ENCODE measurements at regions not wholly inside any gene's neighbourhood (a gene's known extent, or its start where the extent isn't known, plus 50 kb on each side); places are given as distances from the start of the nearest gene placed in this dataset.
"Not testable (repeated sequence)": the region's sequence is repeated elsewhere in the genome, so short reads cannot be mapped to it uniquely, and the experiment has no call there.

DNA sequence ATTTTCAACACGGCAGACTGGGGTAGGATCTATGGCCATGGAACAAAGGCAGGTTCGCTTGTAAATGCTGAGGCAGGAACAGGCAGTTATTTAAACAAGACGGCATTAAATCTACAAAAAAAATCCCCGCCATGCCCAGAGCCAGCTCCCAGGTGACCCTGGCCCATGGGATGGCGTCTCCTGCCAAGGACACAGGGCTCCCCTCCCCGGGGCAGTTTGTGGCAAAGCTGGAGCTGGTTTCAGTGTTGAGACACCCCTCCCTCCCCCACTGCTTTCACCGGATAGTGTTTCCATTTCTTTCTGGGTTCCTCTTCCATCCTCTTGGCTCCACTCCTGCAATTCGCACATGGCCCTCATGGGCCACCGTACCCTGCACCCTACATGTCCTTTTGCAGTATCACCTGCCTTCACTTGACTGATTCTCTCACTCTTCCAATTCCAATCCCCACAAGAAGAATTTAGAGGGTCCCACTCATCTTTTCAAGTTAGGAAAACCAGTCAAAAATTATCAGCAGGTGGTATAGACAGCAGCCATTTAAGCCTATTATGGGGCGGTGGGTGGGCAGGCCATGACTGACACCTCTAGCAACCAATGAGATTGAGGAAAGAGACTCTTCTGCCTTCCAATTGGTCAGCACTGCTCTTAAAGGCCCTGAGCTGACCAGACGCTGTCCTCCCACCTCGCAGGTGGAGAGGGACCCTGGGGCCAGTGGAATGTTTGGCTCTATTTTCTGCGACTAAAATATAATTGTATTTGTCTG lies 52.0 kb downstream of the OLIG1 start:
- DNase-seq = no peak

DNA sequence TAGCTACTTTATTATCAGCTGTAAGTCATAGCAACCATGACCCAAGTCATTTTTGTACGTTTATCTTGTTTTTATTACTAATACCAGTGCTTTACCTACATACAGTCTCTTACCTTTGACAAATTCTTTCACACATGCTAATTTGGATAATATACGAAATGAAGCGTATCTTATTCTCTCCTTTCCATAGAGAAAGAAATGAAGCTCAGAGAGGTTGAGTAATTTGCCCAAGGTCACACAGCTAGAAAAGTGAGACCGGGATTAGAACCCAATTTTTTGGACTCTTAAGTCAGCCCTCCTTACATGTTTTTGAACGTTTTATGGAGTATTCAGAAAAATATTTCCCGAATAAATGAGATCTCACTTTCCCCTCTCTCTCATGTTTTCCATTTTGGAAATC lies 52.6 kb downstream of the OLIG1 start:
- DNase-seq = no peak

DNA sequence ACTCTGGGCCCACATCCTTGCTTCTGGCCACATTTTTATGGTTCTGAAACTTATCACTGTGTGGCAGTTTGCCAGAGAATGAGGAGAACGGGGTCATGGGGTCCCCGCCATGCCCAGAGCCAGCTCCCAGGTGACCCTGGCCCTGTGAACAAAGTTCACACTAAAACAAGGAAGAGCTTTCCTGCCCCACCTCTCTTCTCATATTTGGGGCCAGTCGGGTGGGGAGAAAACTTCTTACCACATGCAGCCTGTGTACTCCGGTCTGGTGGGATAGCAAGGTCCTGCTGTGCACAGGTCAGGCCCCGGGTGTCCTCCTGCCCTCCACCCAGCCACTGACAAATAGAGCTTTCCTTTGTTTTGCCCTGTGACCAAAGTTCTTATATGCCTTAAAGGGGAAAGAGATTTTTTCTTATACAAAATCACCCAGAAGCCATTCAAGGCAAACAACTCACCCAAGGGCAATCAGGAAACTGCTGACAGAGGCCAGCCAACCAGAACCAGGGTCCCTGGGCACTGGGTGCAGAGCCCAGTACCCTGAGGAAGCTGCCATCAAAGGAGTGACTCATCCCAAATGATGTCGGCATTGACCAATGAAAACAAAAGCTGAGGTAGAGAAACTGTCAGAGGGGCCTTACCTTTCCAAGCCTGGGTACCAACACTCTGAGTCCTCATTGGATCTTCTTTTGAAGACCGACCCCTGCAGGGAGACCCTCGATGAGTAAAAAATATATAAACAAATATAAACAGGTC lies 53.6 kb downstream of the OLIG1 start:
- DNase-seq = no peak

DNA sequence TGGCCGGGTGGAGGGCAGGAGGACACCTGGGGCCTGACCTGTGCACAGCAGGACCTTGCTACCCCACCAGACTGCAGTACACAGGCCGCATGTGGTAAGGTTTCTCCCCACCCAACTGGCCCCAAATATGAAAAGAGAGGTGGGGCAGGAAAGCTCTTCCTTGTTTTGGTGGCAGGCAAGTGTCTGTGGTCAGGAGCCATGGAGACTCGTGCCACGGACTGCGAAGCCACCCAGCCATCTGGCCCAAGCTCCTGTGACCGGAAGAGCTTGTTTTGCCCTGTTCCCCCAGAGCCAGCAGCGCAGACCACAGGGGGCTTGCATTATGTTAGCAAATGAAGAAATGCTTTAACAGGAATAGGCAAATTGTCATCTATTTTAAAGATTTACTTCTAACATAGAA lies 54.9 kb downstream of the OLIG1 start:
- no peak for DNase-seq

DNA sequence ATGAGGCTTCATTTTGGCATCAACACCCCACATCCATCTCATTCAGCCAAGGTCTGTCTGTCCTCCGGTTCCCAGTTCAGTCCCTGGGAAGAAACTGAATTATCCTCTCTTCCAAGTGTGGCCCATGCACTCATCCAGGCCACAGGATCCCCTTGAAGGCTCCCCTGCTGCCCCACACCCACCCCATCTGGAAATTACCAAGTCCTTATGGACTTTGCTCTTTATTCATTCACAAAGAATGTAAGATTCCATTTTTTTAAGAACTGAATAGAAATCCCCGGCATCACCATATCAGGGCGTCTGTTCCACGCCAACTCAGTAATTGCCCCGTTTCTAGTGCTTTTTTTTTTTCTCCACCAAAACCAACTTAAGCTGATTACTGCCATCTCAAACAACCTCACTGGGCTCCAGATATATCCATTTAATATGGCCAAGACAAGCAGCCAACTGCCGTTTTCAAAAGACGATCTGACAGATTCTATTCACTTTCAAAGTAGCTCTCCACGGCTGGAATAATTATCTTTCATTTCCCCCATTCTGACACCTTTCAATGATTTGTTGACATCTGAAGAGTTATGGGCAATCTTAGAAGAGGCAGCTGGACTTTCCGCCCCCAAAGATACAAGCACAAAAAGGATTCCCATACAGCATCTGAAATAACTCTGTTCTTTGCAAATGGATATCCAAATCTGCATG lies 55.9 kb downstream of the OLIG1 start:
- no peak for DNase-seq

DNA sequence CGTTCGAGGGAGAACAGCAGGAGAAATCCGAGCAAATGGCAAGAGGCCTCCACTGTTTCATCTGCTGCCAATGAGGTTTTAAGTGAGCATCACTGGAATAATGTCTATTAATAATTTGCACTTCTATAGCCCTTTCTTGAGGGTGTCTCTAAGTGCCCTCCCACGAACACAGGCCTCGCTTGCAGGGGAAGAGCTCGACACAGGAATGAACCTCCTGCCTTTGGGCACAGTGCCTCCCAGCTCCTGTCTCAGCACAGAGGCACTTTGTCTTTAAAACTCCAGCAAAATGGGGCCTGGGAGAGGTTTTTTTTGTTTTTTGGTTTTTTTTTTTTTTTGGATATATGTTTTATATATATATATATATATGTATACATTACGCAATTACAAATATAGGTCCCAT lies 56.6 kb downstream of the OLIG1 start:
- DNase-seq = no peak

DNA sequence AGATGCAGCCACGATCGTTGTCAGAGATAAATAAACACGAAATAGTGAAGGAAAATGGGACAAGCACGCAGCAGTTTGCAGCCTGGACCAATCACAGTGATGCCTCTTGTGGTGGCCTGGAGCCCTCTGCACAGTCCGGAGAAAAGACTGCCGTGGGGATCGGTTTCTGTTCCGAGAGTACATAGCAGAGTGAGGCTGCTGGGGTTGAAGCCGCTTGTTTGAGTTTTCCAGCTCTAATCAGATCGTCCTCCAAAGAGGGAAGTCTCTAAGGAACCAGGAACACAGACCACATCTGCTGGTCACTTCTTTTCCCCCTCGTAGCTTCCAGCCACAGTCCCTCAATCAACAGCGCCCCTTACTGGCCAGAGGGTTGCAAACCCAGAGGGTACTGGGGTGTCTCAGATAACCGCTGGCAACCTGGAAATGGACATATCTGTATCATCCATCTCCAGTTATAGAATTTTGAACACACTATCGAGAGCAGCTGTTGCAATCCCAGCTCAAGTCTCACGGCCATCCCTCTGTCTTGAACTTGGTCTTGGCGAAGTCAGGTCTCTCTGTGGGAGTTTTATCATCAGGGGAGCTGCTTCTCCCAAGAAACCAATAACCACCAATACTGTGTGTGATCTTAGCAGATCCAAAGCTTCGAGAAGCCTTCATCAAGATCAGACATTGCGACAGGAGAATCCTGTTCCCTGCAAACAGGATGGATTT lies 57.4 kb downstream of the OLIG1 start:
- peak; percentile 76 for DNase-seq

DNA sequence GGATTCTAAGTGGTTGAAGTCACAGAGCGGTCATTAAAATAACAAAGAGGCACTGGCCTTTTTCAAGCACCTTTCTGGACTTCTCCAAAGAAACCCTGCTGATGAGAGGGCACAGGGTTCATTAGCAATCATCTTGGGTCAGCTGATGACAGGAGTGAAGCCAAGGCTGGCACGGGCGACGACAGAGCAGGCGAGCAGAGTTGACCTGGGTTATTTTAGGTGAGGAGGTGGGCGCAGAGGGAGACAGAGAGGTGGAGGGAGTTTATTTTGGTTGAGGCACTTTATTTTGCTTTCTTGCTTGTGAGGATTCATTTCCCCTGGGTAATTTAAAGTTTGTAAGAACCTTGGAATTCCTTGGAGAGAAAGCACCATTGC lies 57.9 kb downstream of the OLIG1 start:
- DNase-seq = no peak

DNA sequence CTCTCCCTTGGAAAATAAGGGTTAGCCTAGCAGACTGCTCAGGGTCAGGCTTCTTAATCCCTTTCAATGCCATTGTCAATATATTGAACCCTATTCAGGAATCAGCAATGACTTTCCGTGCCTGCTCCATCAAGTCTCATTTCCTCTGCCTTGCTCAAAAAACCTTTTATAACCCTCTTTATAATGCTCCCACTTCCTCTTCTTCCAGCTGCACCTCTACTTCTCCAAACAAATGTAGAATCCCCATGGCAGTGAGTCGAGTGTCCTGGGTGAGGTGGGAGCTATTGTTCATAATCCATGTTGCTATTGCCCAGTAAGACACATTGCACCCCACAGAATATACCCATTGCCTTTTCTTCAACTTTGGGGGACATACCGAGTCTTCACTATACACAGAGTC lies 58.6 kb downstream of the OLIG1 start:
- DNase-seq = no peak

DNA sequence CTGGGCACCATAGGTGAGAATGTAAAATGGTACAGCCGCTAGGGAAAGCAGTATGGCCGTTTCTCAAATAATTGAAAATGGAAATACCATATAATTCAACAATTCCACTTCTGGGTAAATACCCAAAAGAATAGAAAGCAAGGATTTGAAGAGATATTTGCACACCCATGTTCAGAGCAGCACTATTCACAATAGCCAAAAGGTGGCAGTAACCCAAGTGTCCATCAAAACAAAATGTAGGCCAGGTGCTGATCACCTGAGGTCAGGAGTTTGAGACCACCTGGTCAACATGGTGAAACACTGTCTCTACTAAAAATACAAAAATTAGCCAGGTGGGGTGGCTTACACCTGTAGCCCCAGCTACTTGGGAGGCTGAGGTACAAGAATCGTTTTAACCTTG lies 62.1 kb downstream of the OLIG1 start:
- DNase-seq = no peak

DNA sequence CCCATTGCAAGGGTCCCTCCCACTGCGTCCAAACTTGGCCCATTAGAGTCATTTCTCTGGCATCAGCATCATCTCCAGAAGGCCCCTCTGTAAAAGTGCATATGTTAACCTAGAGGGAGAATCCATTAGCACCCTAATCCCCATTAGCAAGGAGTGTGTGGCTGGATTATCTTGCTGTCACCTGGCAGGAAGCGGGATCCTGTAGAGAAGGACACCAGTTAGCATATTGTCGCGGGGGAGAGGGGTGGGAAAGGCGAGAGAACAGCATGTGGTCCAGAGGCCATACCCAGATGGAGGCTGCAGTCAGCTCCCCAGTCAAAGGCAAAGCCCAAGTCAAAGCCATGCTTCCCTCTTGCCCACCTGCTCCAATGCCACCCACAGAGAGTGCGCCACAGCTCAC lies 64.0 kb downstream of the OLIG1 start:
- no peak for DNase-seq

DNA sequence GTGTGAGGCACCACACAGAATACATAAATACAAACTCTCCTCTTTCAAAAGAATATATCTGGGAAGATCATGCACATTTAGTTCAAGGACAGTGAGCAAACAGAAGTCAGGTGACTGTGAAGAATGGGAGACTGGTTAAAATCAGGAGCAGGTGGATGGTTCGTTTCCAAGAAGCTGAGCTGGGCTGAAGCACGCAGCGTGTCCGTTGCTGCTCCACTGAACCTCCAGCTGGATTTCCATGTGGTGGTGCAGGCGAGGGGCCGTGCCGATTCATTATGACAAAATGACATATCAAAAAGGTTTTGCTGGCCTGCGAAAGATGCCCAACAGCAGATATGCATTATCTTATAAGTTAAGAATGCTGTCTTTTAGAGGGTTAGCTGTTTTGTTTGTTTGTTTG lies 66.0 kb downstream of the OLIG1 start:
- DNase-seq = no peak

DNA sequence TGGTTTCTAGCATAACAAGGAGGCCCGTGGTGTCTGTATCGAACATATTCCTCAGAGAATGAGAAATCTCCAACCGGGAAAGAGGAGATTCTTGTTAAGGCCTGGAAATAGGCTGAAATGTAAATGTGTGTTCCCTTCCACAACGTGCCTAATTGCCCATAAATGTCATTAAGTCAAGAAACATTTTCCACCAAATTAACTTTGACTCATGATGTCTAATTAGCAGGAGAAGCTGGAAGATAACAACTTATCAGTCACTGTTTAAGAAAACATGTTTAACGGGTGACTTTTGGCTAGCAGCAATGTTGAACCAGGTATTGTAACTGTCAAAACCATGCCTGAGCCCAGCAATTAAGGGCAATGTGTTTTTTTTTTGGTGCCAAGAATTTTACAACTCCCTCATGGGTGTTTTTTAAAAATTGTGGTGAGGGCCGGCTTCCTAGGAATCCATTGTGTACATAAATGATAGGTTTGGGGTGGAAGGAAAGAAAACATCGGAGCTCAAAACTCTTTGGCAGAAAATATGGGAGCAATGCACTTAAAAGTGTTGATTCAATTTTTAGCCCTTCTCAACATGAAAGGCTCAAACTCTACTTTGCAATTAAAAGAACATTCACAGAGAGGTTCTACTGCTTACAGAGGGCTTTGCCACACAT lies 67.0 kb downstream of the OLIG1 start:
- DNase-seq = no peak

DNA sequence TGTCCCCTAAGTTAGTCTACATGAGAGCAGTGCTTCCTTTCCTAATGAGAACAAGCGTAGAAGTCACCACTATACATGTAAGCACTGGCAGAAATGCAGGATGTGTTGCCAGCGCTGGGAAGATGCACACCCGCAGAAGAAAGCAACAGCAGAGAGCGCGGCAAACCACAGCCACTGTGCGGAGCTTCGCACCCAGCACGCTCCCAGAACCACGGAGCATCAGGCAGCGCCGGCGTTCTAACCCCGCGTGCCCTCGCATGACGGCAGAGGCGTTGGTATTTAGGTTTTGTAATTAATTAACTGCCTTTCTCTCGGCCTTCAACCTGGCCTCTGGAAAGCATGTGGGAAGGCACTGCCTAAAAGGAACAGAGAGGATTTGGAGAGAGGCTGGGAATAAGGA lies 69.1 kb downstream of the OLIG1 start:
- no peak for DNase-seq

DNA sequence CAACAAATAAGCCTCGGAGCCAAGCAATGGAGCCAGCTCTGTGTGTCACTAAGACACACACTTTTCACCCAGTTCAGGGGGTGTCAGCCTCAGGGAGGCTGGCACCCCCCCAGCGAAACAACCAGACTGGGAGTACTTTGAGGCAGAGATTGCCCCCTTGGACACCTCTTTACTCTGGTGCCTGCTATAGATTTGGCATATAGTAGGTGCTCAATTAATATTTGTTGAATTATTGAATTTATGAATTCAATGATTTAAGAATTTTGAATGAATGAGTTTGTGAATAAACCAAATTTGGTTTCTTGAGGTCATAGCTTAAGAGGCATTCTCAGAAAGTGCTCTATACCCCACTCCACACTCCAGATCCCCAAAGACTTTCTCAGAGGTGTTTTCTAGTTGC lies 70.3 kb downstream of the OLIG1 start:
- DNase-seq = no peak

DNA sequence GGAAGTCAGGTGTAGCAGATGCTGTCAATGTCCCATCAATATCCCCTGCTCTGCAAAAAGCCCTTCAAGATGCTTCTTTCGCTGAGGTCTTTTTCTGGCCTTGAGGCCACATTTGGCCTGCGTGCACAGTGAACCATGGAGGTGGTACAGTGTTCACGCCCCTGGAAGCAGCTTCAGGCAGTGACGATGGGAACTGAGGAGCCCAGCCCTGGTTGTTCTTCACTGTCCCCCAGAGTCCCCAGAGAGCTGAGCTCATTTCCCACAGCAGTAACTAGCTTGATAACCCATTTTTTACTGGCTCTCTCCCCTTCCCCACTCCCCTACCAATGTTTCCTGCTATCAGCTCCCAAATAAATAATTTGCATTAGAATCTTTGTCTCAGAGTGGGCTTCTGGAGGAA lies 76.5 kb downstream of the OLIG1 start:
- no peak for DNase-seq

DNA sequence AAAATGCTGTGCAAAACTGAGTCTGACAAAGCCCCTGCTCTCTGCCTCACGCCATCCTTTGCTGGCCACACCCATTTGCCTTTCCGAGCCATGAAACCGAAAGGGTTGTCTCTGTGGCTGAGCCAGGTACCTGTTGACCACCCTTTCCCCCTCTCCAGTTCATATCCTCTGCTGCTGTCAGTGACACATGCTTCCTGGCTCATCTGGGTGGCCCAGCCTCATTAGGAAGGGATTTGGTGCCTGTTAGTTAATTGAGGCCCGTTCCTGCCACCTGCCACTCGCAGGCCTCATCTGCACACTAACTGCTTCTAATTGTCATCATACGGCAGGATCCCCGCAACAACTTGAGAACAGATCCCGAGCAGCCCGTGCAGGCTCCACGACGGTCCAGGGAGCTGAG lies 79.2 kb downstream of the OLIG1 start:
- no peak for DNase-seq

DNA sequence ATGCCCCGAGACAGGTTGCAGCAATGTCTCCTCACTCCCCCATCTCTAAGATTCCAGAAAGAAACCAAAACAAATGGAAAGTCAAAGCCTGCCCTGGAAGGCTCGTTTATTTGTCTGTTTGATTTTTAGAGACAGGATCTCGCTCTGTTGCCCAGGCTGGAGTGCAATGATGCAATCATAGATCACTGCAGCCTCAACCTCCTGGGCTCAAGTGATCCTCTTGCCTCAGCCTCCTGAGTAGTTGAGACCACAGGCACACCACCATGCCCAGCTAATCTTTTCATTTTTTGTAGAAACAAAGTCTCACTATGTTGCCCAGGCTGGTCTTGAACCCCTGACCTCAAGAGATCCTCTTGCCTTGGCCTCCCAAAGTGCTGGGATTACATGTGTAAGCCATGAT lies 78.8 kb upstream of the IFNAR2 start:
- not testable (repeated sequence) for DNase-seq

DNA sequence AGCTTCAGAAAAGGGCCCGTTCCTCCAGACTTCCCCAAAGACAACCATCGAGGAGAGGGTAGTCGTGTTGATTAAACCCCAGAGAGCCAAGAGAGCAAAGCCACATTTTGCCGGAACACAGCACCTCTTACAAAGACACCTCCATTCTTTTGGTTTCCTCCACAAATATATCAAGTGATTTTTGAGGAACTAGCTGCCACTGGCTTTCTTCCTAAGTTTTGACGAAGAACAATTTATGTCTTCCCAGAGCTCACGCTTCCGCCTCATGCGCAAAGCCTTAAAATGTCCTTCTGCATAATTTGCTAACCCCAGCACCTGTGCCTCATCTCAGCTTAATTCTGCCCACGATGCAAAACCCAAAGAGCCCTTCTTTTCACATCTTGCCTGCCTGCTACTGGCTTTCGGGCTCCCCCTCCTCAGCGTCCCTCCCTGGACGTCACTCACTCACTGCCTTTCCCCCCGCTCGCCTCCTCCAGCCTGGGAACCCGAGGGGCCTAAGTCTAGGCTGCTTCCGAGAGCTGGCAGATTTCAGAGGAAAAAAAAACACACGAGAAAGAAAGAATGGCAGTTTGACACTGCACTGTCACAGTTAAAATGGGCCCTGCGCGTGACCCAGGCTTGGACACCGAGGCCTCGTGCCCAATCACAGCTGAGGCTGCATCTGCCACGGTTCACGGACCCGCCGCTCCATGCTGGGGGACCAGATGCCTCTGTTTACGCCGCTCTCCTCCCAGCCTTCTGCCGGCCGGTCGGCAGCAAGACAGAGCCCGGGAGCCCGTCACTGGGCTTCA lies 77.6 kb upstream of the IFNAR2 start:
- no peak for DNase-seq

DNA sequence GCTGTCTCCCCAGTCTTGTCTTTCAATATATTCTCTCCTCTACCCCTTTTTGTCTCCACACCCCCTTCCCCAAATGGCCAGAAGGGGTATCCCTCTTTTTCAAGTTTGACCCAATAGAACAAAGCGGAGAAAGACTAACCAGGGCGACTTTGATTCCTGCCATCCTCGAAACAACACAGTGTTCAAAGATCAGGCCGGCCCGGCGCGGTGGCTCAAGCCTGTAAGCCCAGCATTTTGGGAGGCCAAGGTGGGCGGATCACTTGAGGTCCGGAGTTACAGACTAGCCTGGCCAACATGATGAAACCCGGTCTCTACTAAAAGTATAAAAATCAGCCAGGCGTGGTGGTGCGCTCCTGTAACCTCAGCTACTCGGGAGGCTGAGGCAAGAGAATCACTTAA lies 77.0 kb upstream of the IFNAR2 start:
- no peak for DNase-seq

DNA sequence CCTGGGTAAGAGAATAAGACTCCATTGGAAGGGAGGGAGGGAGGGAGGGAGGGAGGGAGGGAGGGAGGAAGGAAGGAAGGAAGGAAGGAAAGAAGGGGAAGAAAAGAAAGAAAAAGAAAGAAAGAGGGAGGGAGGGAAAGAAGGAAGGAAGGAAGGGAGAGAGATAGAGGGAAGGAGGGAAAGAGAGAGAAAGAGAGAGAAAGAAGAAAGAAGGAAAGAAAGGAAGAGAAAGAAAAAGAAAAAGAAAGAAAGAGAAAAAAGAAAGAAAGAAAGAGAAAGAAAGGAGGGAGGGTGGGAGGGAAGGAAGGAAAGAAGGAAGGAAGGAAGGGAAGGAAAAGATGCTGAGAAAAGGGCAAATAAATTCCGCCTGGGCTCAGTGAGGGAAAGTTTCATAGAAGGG lies 74.7 kb upstream of the IFNAR2 start:
- DNase-seq = no peak

Measured in muscle of arm (tissue), 1 donor.